DOHH2 (cell line): ENCODE measurements at regions not wholly inside any gene's neighbourhood (a gene's known extent, or its start where the extent isn't known, plus 50 kb on each side); places are given as distances from the start of the nearest gene placed in this dataset.

Source experiments
- EZH2phosphoT487 ChIP-seq: fragments of 200-600 bp; sonication (generic); IDR thresholded peaks from 2 replicates; pipeline ENCODE4 v1.6.1; 2017; ENCODE audit warnings: borderline replicate concordance, mild to moderate bottlenecking, antibody characterized with exemption, low read length, moderate library complexity, mixed read lengths
- TF ChIP-seq, protein P1 (sequence below): fragments of 200-600 bp; sonication (generic); IDR thresholded peaks from one replicate; pipeline ENCODE4 v1.5.1; 2014; ENCODE audit warnings: antibody characterized with exemption, mild to moderate bottlenecking, low read depth, low read length; ENCODE audit not compliant: poor library complexity, severe bottlenecking

GRCh38 chr5:162603443-162604070, 536.0 kb downstream of the GABRG2 start:
- TF ChIP-seq, protein P1, sequence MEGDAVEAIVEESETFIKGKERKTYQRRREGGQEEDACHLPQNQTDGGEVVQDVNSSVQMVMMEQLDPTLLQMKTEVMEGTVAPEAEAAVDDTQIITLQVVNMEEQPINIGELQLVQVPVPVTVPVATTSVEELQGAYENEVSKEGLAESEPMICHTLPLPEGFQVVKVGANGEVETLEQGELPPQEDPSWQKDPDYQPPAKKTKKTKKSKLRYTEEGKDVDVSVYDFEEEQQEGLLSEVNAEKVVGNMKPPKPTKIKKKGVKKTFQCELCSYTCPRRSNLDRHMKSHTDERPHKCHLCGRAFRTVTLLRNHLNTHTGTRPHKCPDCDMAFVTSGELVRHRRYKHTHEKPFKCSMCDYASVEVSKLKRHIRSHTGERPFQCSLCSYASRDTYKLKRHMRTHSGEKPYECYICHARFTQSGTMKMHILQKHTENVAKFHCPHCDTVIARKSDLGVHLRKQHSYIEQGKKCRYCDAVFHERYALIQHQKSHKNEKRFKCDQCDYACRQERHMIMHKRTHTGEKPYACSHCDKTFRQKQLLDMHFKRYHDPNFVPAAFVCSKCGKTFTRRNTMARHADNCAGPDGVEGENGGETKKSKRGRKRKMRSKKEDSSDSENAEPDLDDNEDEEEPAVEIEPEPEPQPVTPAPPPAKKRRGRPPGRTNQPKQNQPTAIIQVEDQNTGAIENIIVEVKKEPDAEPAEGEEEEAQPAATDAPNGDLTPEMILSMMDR = no peak
- no peak for TF ChIP-seq EZH2phosphoT487
